ENCODE measurements at regions not wholly inside any gene's neighbourhood (a gene's known extent, or its start where the extent isn't known, plus 50 kb on each side); places are given as distances from the start of the nearest gene placed in this dataset.

GRCh38 chr3:118239253-118239652, 795.4 kb downstream of the IGSF11 start:
- TF ChIP-seq, protein P1, sequence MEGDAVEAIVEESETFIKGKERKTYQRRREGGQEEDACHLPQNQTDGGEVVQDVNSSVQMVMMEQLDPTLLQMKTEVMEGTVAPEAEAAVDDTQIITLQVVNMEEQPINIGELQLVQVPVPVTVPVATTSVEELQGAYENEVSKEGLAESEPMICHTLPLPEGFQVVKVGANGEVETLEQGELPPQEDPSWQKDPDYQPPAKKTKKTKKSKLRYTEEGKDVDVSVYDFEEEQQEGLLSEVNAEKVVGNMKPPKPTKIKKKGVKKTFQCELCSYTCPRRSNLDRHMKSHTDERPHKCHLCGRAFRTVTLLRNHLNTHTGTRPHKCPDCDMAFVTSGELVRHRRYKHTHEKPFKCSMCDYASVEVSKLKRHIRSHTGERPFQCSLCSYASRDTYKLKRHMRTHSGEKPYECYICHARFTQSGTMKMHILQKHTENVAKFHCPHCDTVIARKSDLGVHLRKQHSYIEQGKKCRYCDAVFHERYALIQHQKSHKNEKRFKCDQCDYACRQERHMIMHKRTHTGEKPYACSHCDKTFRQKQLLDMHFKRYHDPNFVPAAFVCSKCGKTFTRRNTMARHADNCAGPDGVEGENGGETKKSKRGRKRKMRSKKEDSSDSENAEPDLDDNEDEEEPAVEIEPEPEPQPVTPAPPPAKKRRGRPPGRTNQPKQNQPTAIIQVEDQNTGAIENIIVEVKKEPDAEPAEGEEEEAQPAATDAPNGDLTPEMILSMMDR (IDR thresholded peaks at IDR 0.05), result no peak
- no peak for TF ChIP-seq POLR2A (IDR thresholded peaks at IDR 0.05)
- no peak for TF ChIP-seq POLR2AphosphoS5 (IDR thresholded peaks at IDR 0.05)
- no peak for TF ChIP-seq EP300 (IDR thresholded peaks at IDR 0.05)
